K562 (cell line): ENCODE measurements at regions not wholly inside any gene's neighbourhood (a gene's known extent, or its start where the extent isn't known, plus 50 kb on each side); places are given as distances from the start of the nearest gene placed in this dataset.

ENCODE experiments used
- ATAC-seq: fragments of 200-7000 bp; cut with Tn5 transposase; 3 replicates; pipeline ENCODE4 v1.9.1; 2020; ENCODE audit warnings: moderate library complexity
- BruUV-seq: library from RNA; stranded (reverse); fragments of 400-500 nt; replicated peaks from 2 replicates; lab custom pipeline; 2021; lab: Mats Ljungman, UMichigan
- CTCF ChIA-PET: fragments of 300-600 bp; formaldehyde crosslinking; extraction: SDS; loops from one replicate; lab custom pipeline; 2021; ENCODE audit warnings: low intra/inter-chr PET ratio; lab: Yijun Ruan, JAX
- POLR2A ChIA-PET: fragments of 300-600, 350-650 bp; sonication (Branson Sonifier 250); formaldehyde crosslinking; extraction: SDS; loops from one replicate; lab custom pipeline; 2021; ENCODE audit warnings: antibody characterized with exemption, inconsistent platforms; lab: Yijun Ruan, JAX
- DNase-seq, 4 experiments: peaks; one replicate each; pipeline versions ENCODE4 v3.0.0 to v3.0.0-alpha.2; 2011 to 2018; ENCODE audit warnings: low spot score in 3 of 4, mixed read lengths in 3 of 4; ENCODE audit errors: extremely low read depth in 1 of 4
- FAIRE-seq: peaks from 2 replicates; lab custom pipeline; 2011; peaks lifted over from hg19 to GRCh38; lab: Jason Lieb, UNC
- H2AFZ ChIP-seq: 2 replicates; pipeline ENCODE4 v1.6.0; 2011; ENCODE audit warnings: low read depth, low read length, control low read depth, inconsistent platforms
- H3K27ac ChIP-seq: fragments of 200-600 bp; 3 replicates; pipeline ENCODE4 v1.8.0; 2011; ENCODE audit warnings: low read depth, mild to moderate bottlenecking, control low read depth, inconsistent platforms, low read length, moderate library complexity, mixed read lengths; ENCODE audit errors: extremely low read depth
- H3K27me3 ChIP-seq, 2 experiments: fragments of 300-600 bp in 1 of 2; 2 replicates in 1 of 2; 3 replicates in 1 of 2; pipeline versions ENCODE4 v1.6.0 to v1.8.0; 2011; ENCODE audit warnings: inconsistent platforms in 2 of 2, low read length in 2 of 2, mild to moderate bottlenecking in 1 of 2, mixed read lengths in 1 of 2, moderate library complexity in 1 of 2; ENCODE audit not compliant: control insufficient read depth in 2 of 2, insufficient read depth in 2 of 2
- H3K36me3 ChIP-seq: fragments of 300-600 bp; 3 replicates; pipeline ENCODE4 v1.8.0; 2011; ENCODE audit warnings: mild to moderate bottlenecking, low read length, inconsistent platforms; ENCODE audit not compliant: control insufficient read depth, insufficient read depth
- H3K4me1 ChIP-seq, 2 experiments: fragments of 200-600 bp in 1 of 2; replicated peaks in 1 of 2; 2 replicates in 1 of 2; 3 replicates in 1 of 2; pipeline versions ENCODE4 v1.5.1 to v1.8.0; 2011; ENCODE audit warnings: inconsistent platforms in 2 of 2, low read length in 2 of 2, mild to moderate bottlenecking in 1 of 2, mixed read lengths in 1 of 2, moderate library complexity in 1 of 2; ENCODE audit not compliant: control insufficient read depth in 2 of 2, insufficient read depth in 2 of 2
- H3K4me2 ChIP-seq: 2 replicates; pipeline ENCODE4 v1.6.1; 2011; ENCODE audit warnings: low read length, control low read depth, inconsistent platforms, mixed read lengths; ENCODE audit not compliant: insufficient read depth
- H3K4me3 ChIP-seq: fragments of 200-600 bp; sonication (generic), shearing (Covaris generic); 2 replicates; pipeline ENCODE4 v1.5.1; 2016; ENCODE audit warnings: control low read depth, inconsistent platforms
- H3K79me2 ChIP-seq: fragments of 200-600 bp; 3 replicates; pipeline ENCODE4 v1.8.0; 2011; ENCODE audit warnings: low read length, inconsistent platforms; ENCODE audit not compliant: control insufficient read depth, insufficient read depth
- H3K9ac ChIP-seq, 2 experiments: 2 replicates each; pipeline versions ENCODE4 v1.6.0 to v1.6.1; 2011; ENCODE audit warnings: low read depth in 2 of 2, low read length in 2 of 2, control low read depth in 1 of 2, inconsistent platforms in 1 of 2, mild to moderate bottlenecking in 1 of 2, mixed read lengths in 1 of 2; ENCODE audit not compliant: insufficient read depth in 1 of 2
- H3K9me1 ChIP-seq: one replicate; pipeline ENCODE4 v1.6.0; 2011; ENCODE audit warnings: inconsistent platforms, mild to moderate bottlenecking, low read length, moderate library complexity; ENCODE audit not compliant: control insufficient read depth, insufficient read depth
- H3K9me3 ChIP-seq: replicated peaks from 2 replicates; pipeline ENCODE4 v1.5.1; 2011; ENCODE audit warnings: low read depth, low read length, inconsistent platforms; ENCODE audit not compliant: control insufficient read depth, insufficient read depth
- H4K20me1 ChIP-seq: replicated peaks from 2 replicates; pipeline ENCODE4 v1.6.1; 2011; ENCODE audit warnings: low read length, inconsistent platforms, mixed read lengths; ENCODE audit not compliant: control insufficient read depth, insufficient read depth
- ADNP ChIP-seq: fragments of 200-800 bp; sonication (Bioruptor generic); IDR thresholded peaks from 2 replicates; pipeline ENCODE4 v1.6.1; 2016; ENCODE audit warnings: missing genetic modification characterization, missing compliant biosample characterization
- ATF2 ChIP-seq: sonication (generic); formaldehyde crosslinking; IDR thresholded peaks from 2 replicates; pipeline ENCODE4 v1.8.1; 2022; ENCODE audit warnings: missing genetic modification reagents
- DIDO1 ChIP-seq: fragments of 450-650 bp; IDR thresholded peaks from 2 replicates; pipeline ENCODE4 v1.6.1; 2016; ENCODE audit warnings: low read depth, missing biosample characterization, missing genetic modification characterization
- DNMT1 ChIP-seq: fragments of 450-650 bp; IDR thresholded peaks from 2 replicates; pipeline ENCODE4 v1.6.1; 2016; ENCODE audit warnings: antibody characterized with exemption, mild to moderate bottlenecking
- GTF2E2 ChIP-seq: fragments of 200-800 bp; sonication (Bioruptor generic); IDR thresholded peaks from 2 replicates; pipeline ENCODE4 v1.6.1; 2016; ENCODE audit warnings: missing genetic modification characterization, missing compliant biosample characterization
- MAX ChIP-seq: sonication (generic); formaldehyde crosslinking; IDR thresholded peaks from 2 replicates; pipeline ENCODE4 v1.9.0; 2022; ENCODE audit warnings: mild to moderate bottlenecking, missing genetic modification reagents
- NR2C1 ChIP-seq, 2 experiments: fragments of 450-650 bp; IDR thresholded peaks; 2 replicates each; pipeline ENCODE4 v1.6.1; 2017; ENCODE audit warnings: mild to moderate bottlenecking in 2 of 2, antibody characterized with exemption in 1 of 2, inconsistent platforms in 1 of 2, missing compliant biosample characterization in 1 of 2, missing genetic modification characterization in 1 of 2
- PPARD ChIP-seq: fragments of 250-450 bp; sonication (Bioruptor Pico); IDR thresholded peaks from 2 replicates; pipeline ENCODE4 v1.8.0; 2022; ENCODE audit warnings: inconsistent platforms, mild to moderate bottlenecking, moderate library complexity
- PRMT5 ChIP-seq: sonication (generic); formaldehyde crosslinking; IDR thresholded peaks from 2 replicates; pipeline ENCODE4 v1.5.0; 2020; ENCODE audit warnings: missing genetic modification reagents
- SMARCA5 ChIP-seq: fragments of 450-650 bp; IDR thresholded peaks from 2 replicates; pipeline ENCODE4 v1.6.1; 2016
- SNRNP70 ChIP-seq: fragments of 200-400 bp; formaldehyde crosslinking; optimal IDR thresholded peaks from 2 replicates; pipeline ENCODE3; 2017; ENCODE audit warnings: low read depth, low read length
- SOX6 ChIP-seq: fragments of 450-650 bp; IDR thresholded peaks from 2 replicates; pipeline ENCODE4 v1.6.1; 2014; ENCODE audit warnings: mild to moderate bottlenecking
- ZNF124 ChIP-seq: sonication (generic); formaldehyde crosslinking; IDR thresholded peaks from 2 replicates; pipeline ENCODE4 v1.8.1; 2022; ENCODE audit warnings: missing genetic modification reagents
- ZNF57 ChIP-seq: fragments of 450-650 bp; formaldehyde crosslinking; IDR thresholded peaks from 2 replicates; pipeline ENCODE4 v1.4.0; 2020; ENCODE audit warnings: mild to moderate bottlenecking, moderate library complexity
- ZNF695 ChIP-seq: fragments of 450-650 bp; formaldehyde crosslinking; IDR thresholded peaks from 2 replicates; pipeline ENCODE4 v1.4.0; 2020; ENCODE audit warnings: mild to moderate bottlenecking, moderate library complexity
- WGBS: fragments of 100-300 bp; shearing (Covaris generic); methylation state at CpG from one replicate; pipeline ENCODE4 v1.1.6; 2016; ENCODE audit warnings: low coverage, mixed read lengths; ENCODE audit not compliant: insufficient coverage; ENCODE audit errors: missing lambda C conversion rate; 5-methylcytosine and 5-hydroxymethylcytosine counted together
- in situ Hi-C: fragments of 300-500 bp; cut with MboI; formaldehyde crosslinking; loops from 4 replicates; pipeline ENCODE4 v1.15.0; 2018; ENCODE audit warnings: inconsistent platforms, mixed read lengths
- intact Hi-C: fragments of 100-400 bp; cut with micrococcal nuclease; formaldehyde crosslinking; loops from 2 replicates; pipeline ENCODE4 v1.14.2; 2022
- TF ChIP-seq, protein P1 (sequence below), 2 experiments: fragments of 150-350 bp in 1 of 2; IDR thresholded peaks; 2 replicates each; pipeline ENCODE4 v1.6.1; 2012 to 2016; ENCODE audit warnings: low read depth in 2 of 2, low read length in 2 of 2, mild to moderate bottlenecking in 1 of 2, moderate library complexity in 1 of 2

DNA sequence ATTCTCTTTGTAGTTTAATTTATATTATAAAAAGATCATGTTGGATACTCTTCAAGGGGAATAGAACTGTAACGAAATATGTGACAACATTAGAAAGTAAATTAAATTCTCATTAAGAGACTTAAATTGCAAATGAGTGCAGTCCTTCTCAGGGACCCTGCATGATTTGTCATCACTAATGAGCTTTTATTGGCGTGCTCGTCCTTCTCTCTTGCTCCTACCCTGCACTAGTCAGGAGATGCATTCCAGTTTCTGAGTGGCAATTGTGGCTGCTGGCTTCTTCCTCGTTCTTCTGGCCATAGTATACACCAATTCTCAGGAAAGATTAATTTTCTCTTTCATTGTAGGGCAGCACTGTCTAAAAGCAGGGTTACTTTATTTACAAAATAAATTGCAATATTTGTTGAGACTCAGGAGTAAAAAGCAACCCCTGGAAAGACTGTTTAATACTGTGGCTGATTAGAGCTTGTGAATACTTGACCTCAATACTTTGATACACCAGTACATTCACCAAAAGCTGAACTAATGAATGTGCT is 376.3 kb upstream of the CHD1 start:
- Histone ChIP-seq H3K36me3 (no peaks in the 10 kb centered on the region), H3K79me2 (no peaks in the 10 kb centered on the region), H3K9me1 (no peaks in the 10 kb centered on the region), H4K20me1 (no peaks in the 10 kb centered on the region), H3K4me3 (no peak overlapping the region), H3K9me3 (no peaks in the 10 kb centered on the region), H3K9ac (no peak overlapping the region), H2AFZ (no peak overlapping the region), H3K27ac (no peak overlapping the region), H3K27me3 (no peaks in the 10 kb centered on the region), H3K4me1 (no peaks in the 10 kb centered on the region), H3K4me2 (no peak overlapping the region)
- no peak for FAIRE-seq
- no peak for ATAC-seq
- WGBS = 0% methylated on average over 4 of the region's 4 CpGs
- in situ Hi-C loops (no loop called here), intact Hi-C loops (no loop called here)
- CTCF ChIA-PET = no interaction called here
- no TSS peak for BruUV-seq
- DNase-seq = no peak
- POLR2A ChIA-PET = interaction anchor here (0.6 kb wide), 1 partner anchor 1953 kb away, joined by 3 read pairs; no protein-coding TSS in a partner anchor
- TF ChIP-seq ATF2 (CRISPR knock-in tag) = no peak
- TF ChIP-seq DIDO1 (tag) = no peak
- TF ChIP-seq ZNF124 = no peak
- TF ChIP-seq PPARD (CRISPR knock-in tag) = no peak
- no peak for TF ChIP-seq MAX (CRISPR knock-in tag)
- no peak for TF ChIP-seq SMARCA5
- no peak for TF ChIP-seq SNRNP70
- TF ChIP-seq, protein P1, sequence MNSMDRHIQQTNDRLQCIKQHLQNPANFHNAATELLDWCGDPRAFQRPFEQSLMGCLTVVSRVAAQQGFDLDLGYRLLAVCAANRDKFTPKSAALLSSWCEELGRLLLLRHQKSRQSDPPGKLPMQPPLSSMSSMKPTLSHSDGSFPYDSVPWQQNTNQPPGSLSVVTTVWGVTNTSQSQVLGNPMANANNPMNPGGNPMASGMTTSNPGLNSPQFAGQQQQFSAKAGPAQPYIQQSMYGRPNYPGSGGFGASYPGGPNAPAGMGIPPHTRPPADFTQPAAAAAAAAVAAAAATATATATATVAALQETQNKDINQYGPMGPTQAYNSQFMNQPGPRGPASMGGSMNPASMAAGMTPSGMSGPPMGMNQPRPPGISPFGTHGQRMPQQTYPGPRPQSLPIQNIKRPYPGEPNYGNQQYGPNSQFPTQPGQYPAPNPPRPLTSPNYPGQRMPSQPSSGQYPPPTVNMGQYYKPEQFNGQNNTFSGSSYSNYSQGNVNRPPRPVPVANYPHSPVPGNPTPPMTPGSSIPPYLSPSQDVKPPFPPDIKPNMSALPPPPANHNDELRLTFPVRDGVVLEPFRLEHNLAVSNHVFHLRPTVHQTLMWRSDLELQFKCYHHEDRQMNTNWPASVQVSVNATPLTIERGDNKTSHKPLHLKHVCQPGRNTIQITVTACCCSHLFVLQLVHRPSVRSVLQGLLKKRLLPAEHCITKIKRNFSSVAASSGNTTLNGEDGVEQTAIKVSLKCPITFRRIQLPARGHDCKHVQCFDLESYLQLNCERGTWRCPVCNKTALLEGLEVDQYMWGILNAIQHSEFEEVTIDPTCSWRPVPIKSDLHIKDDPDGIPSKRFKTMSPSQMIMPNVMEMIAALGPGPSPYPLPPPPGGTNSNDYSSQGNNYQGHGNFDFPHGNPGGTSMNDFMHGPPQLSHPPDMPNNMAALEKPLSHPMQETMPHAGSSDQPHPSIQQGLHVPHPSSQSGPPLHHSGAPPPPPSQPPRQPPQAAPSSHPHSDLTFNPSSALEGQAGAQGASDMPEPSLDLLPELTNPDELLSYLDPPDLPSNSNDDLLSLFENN (IDR thresholded peaks at IDR 0.05; ENCODE audit: low read depth in 2 of 2, low read length in 2 of 2) = no peak
- TF ChIP-seq ADNP = no peak
- TF ChIP-seq PRMT5 = no peak
- TF ChIP-seq DNMT1 = no peak
- no peak for TF ChIP-seq ZNF57 (CRISPR knock-in tag)
- no peak for TF ChIP-seq ZNF695 (CRISPR knock-in tag)
- TF ChIP-seq GTF2E2 = no peak
- no peak for TF ChIP-seq SOX6
- TF ChIP-seq NR2C1 (IDR thresholded peaks at IDR 0.05) = no peak
- TF ChIP-seq NR2C1 (tag; IDR thresholded peaks at IDR 0.05) = no peak
